GM23338 (cell line): ENCODE measurements at regions not wholly inside any gene's neighbourhood (a gene's known extent, or its start where the extent isn't known, plus 50 kb on each side); places are given as distances from the start of the nearest gene placed in this dataset.

Experiments used
- ATAC-seq: fragments of 200-7000 bp; cut with Tn5 transposase; 3 replicates; pipeline ENCODE4 v1.9.1; 2020
- DNase-seq: peaks from one replicate; pipeline ENCODE4 v3.0.0-alpha.2; 2015; ENCODE audit warnings: low spot score
- H2AFZ ChIP-seq: fragments of 200-600 bp; sonication (generic); 2 replicates; pipeline ENCODE4 v1.8.0; 2016; ENCODE audit warnings: antibody characterized with exemption, mild to moderate bottlenecking, moderate library complexity
- H3F3A ChIP-seq: fragments of 200-600 bp; sonication (generic); replicated peaks from 2 replicates; pipeline ENCODE4 v1.8.0; 2017; ENCODE audit warnings: antibody characterized with exemption, mixed run types, low read depth
- H3K27ac ChIP-seq: fragments of 200-600 bp; sonication (generic); 2 replicates; pipeline ENCODE4 v1.6.1; 2016; ENCODE audit warnings: low read depth
- H3K27me3 ChIP-seq: fragments of 200-600 bp; sonication (generic); 2 replicates; pipeline ENCODE4 v1.8.0; 2016; ENCODE audit warnings: mild to moderate bottlenecking, mixed run types, moderate library complexity; ENCODE audit not compliant: insufficient read depth
- H3K36me3 ChIP-seq: fragments of 200-600 bp; sonication (generic); 2 replicates; pipeline ENCODE4 v1.8.0; 2016; ENCODE audit warnings: mild to moderate bottlenecking; ENCODE audit not compliant: insufficient read depth
- H3K4me1 ChIP-seq: fragments of 200-600 bp; sonication (generic); 2 replicates; pipeline ENCODE4 v1.8.0; 2016; ENCODE audit warnings: mild to moderate bottlenecking, moderate library complexity; ENCODE audit not compliant: insufficient read depth
- H3K4me2 ChIP-seq: fragments of 200-600 bp; sonication (generic); 2 replicates; pipeline ENCODE4 v1.7.1; 2017; ENCODE audit warnings: mixed run types
- H3K4me3 ChIP-seq: fragments of 200-600 bp; sonication (generic); 2 replicates; pipeline ENCODE4 v1.6.1; 2016; ENCODE audit warnings: mixed run types
- H3K79me2 ChIP-seq: fragments of 200-600 bp; sonication (generic); replicated peaks from 2 replicates; pipeline ENCODE4 v1.8.0; 2017; ENCODE audit warnings: mild to moderate bottlenecking; ENCODE audit not compliant: insufficient read depth
- H3K9me2 ChIP-seq: fragments of 200-600 bp; sonication (generic); 2 replicates; pipeline ENCODE4 v1.8.0; 2017; ENCODE audit not compliant: insufficient read depth
- H4K20me1 ChIP-seq: fragments of 200-600 bp; sonication (generic); replicated peaks from 2 replicates; pipeline ENCODE4 v1.8.0; 2017; ENCODE audit warnings: mild to moderate bottlenecking; ENCODE audit not compliant: insufficient read depth
- H3K27ac Mint-ChIP-seq: 2 replicates; pipeline ENCODE4 v1.8.0; 2020; ENCODE audit warnings: inconsistent platforms, mild to moderate bottlenecking, moderate library complexity, mixed read lengths
- H3K27me3 Mint-ChIP-seq: 3 replicates; pipeline ENCODE4 v1.8.0; 2022; ENCODE audit warnings: low read depth, mild to moderate bottlenecking, moderate library complexity, mixed read lengths, inconsistent platforms; ENCODE audit not compliant: insufficient read depth, poor library complexity
- H3K36me3 Mint-ChIP-seq: 3 replicates; pipeline ENCODE4 v1.8.0; 2021; ENCODE audit warnings: low read depth, mild to moderate bottlenecking, inconsistent platforms, moderate library complexity, mixed read lengths
- H3K4me1 Mint-ChIP-seq: 3 replicates; pipeline ENCODE4 v1.8.0; 2020; ENCODE audit warnings: mild to moderate bottlenecking, inconsistent platforms, mixed read lengths
- H3K4me3 Mint-ChIP-seq: 3 replicates; pipeline ENCODE4 v1.8.0; 2021; ENCODE audit warnings: moderate library complexity, mild to moderate bottlenecking, inconsistent platforms, mixed read lengths
- H3K9me3 Mint-ChIP-seq: 3 replicates; pipeline ENCODE4 v1.8.0; 2020; ENCODE audit warnings: moderate library complexity, mild to moderate bottlenecking, inconsistent platforms, mixed read lengths
- EZH2 ChIP-seq: fragments of 200-600 bp; sonication (generic); IDR thresholded peaks from one replicate; pipeline ENCODE4 v1.8.0; 2017; ENCODE audit warnings: antibody characterized with exemption, mild to moderate bottlenecking, low read depth; ENCODE audit not compliant: unreplicated experiment
- EZH2phosphoT487 ChIP-seq: fragments of 200-600 bp; sonication (generic); IDR thresholded peaks from one replicate; pipeline ENCODE4 v1.8.1; 2018; ENCODE audit warnings: antibody characterized with exemption; ENCODE audit not compliant: unreplicated experiment
- JUNB ChIP-seq: IDR thresholded peaks from one replicate; pipeline ENCODE4 v1.6.1; 2016; ENCODE audit warnings: antibody characterized with exemption; ENCODE audit not compliant: unreplicated experiment
- ZNF114 ChIP-seq: fragments of 250-450 bp; sonication (Bioruptor Pico); IDR thresholded peaks from 2 replicates; pipeline ENCODE4 v1.5.0; 2020; ENCODE audit warnings: mild to moderate bottlenecking, moderate library complexity
- TF ChIP-seq, protein P1 (sequence below): IDR thresholded peaks from 2 replicates; pipeline ENCODE4 v1.6.1; 2016; ENCODE audit warnings: antibody characterized with exemption
- TF ChIP-seq, protein P2 (sequence below), 2 experiments: fragments of 200-600 bp in 1 of 2; sonication (generic) in 1 of 2; conservative IDR thresholded peaks; 2 replicates each; pipeline versions ENCODE4 v1.5.1 to v1.6.1; 2016 to 2017; ENCODE audit warnings: antibody characterized with exemption in 2 of 2, low read depth in 2 of 2, mild to moderate bottlenecking in 2 of 2, moderate library complexity in 1 of 2
- TF ChIP-seq, protein P3 (sequence below): fragments of 250-450 bp; sonication (Bioruptor Pico); IDR thresholded peaks from 2 replicates; pipeline ENCODE4 v1.5.0; 2020; ENCODE audit warnings: mild to moderate bottlenecking, moderate library complexity

DNA sequence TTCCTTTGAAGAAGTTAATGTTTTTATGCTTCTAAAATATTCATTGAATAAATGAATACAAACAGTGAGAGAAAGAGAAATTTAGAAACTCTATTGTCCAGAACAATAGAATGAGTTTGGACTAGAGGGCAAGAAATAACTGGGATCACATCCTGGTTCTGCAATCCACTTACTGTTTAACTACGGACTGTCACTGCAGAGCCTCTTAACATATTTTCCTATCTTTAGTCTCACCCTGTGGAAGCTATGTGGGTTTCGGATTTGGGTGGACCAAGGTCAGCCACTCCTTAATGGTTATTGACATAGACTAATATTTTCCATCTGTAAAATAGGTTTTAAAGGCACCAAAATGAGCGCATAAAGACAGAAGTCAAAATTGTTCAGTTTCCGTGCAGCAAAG lies 116.6 kb downstream of the UBE2U start:
- no peaks in the 10 kb centered on the region for H4K20me1 ChIP-seq
- H3K9me2 ChIP-seq = no peaks in the 10 kb centered on the region
- Mint-ChIP-seq H3K4me1 (peaks cover 11% of the 10 kb centered on the region), H3K9me3 (no peaks in the 10 kb centered on the region), H3K4me3 (no peak overlapping the region), H3K36me3 (no peaks in the 10 kb centered on the region), H3K27me3 (no peaks in the 10 kb centered on the region), H3K27ac (no peak overlapping the region)
- no peaks in the 10 kb centered on the region for H3F3A ChIP-seq
- H3K27me3 ChIP-seq = no peaks in the 10 kb centered on the region
- no peak overlapping the region for H3K4me3 ChIP-seq
- no peak for ATAC-seq
- peaks cover 21% of the 10 kb centered on the region for H3K4me1 ChIP-seq
- no peak overlapping the region for H3K4me2 ChIP-seq
- no peak overlapping the region for H2AFZ ChIP-seq
- H3K36me3 ChIP-seq = no peaks in the 10 kb centered on the region
- DNase-seq = no peak
- no peaks in the 10 kb centered on the region for H3K79me2 ChIP-seq
- H3K27ac ChIP-seq = no peak overlapping the region
- no peak for TF ChIP-seq EZH2
- TF ChIP-seq EZH2phosphoT487 = no peak
- TF ChIP-seq JUNB = no peak
- TF ChIP-seq, protein P1, sequence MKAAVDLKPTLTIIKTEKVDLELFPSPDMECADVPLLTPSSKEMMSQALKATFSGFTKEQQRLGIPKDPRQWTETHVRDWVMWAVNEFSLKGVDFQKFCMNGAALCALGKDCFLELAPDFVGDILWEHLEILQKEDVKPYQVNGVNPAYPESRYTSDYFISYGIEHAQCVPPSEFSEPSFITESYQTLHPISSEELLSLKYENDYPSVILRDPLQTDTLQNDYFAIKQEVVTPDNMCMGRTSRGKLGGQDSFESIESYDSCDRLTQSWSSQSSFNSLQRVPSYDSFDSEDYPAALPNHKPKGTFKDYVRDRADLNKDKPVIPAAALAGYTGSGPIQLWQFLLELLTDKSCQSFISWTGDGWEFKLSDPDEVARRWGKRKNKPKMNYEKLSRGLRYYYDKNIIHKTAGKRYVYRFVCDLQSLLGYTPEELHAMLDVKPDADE = no peak
- TF ChIP-seq, protein P2, sequence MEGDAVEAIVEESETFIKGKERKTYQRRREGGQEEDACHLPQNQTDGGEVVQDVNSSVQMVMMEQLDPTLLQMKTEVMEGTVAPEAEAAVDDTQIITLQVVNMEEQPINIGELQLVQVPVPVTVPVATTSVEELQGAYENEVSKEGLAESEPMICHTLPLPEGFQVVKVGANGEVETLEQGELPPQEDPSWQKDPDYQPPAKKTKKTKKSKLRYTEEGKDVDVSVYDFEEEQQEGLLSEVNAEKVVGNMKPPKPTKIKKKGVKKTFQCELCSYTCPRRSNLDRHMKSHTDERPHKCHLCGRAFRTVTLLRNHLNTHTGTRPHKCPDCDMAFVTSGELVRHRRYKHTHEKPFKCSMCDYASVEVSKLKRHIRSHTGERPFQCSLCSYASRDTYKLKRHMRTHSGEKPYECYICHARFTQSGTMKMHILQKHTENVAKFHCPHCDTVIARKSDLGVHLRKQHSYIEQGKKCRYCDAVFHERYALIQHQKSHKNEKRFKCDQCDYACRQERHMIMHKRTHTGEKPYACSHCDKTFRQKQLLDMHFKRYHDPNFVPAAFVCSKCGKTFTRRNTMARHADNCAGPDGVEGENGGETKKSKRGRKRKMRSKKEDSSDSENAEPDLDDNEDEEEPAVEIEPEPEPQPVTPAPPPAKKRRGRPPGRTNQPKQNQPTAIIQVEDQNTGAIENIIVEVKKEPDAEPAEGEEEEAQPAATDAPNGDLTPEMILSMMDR (conservative IDR thresholded peaks at IDR 0.05; ENCODE audit: low read depth in 2 of 2) = no peak
- TF ChIP-seq ZNF114 (CRISPR knock-in tag) = no peak
- TF ChIP-seq, protein P3, sequence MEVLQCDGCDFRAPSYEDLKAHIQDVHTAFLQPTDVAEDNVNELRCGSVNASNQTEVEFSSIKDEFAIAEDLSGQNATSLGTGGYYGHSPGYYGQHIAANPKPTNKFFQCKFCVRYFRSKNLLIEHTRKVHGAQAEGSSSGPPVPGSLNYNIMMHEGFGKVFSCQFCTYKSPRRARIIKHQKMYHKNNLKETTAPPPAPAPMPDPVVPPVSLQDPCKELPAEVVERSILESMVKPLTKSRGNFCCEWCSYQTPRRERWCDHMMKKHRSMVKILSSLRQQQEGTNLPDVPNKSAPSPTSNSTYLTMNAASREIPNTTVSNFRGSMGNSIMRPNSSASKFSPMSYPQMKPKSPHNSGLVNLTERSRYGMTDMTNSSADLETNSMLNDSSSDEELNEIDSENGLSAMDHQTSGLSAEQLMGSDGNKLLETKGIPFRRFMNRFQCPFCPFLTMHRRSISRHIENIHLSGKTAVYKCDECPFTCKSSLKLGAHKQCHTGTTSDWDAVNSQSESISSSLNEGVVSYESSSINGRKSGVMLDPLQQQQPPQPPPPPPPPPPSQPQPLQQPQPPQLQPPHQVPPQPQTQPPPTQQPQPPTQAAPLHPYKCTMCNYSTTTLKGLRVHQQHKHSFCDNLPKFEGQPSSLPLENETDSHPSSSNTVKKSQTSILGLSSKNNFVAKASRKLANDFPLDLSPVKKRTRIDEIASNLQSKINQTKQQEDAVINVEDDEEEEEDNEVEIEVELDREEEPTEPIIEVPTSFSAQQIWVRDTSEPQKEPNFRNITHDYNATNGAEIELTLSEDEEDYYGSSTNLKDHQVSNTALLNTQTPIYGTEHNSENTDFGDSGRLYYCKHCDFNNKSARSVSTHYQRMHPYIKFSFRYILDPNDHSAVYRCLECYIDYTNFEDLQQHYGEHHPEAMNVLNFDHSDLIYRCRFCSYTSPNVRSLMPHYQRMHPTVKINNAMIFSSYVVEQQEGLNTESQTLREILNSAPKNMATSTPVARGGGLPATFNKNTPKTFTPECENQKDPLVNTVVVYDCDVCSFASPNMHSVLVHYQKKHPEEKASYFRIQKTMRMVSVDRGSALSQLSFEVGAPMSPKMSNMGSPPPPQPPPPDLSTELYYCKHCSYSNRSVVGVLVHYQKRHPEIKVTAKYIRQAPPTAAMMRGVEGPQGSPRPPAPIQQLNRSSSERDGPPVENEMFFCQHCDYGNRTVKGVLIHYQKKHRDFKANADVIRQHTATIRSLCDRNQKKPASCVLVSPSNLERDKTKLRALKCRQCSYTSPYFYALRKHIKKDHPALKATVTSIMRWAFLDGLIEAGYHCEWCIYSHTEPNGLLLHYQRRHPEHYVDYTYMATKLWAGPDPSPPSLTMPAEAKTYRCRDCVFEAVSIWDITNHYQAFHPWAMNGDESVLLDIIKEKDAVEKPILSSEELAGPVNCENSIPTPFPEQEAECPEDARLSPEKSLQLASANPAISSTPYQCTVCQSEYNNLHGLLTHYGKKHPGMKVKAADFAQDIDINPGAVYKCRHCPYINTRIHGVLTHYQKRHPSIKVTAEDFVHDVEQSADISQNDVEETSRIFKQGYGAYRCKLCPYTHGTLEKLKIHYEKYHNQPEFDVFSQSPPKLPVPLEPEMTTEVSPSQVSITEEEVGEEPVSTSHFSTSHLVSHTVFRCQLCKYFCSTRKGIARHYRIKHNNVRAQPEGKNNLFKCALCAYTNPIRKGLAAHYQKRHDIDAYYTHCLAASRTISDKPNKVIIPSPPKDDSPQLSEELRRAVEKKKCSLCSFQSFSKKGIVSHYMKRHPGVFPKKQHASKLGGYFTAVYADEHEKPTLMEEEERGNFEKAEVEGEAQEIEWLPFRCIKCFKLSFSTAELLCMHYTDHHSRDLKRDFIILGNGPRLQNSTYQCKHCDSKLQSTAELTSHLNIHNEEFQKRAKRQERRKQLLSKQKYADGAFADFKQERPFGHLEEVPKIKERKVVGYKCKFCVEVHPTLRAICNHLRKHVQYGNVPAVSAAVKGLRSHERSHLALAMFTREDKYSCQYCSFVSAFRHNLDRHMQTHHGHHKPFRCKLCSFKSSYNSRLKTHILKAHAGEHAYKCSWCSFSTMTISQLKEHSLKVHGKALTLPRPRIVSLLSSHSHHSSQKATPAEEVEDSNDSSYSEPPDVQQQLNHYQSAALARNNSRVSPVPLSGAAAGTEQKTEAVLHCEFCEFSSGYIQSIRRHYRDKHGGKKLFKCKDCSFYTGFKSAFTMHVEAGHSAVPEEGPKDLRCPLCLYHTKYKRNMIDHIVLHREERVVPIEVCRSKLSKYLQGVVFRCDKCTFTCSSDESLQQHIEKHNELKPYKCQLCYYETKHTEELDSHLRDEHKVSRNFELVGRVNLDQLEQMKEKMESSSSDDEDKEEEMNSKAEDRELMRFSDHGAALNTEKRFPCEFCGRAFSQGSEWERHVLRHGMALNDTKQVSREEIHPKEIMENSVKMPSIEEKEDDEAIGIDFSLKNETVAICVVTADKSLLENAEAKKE (CRISPR knock-in tag) = no peak
